ENCODE measurements at regions not wholly inside any gene's neighbourhood (a gene's known extent, or its start where the extent isn't known, plus 50 kb on each side); places are given as distances from the start of the nearest gene placed in this dataset.

GRCh38 chr18:73691624-73692023, 456.0 kb downstream of the FBXO15 start:
- no peak for DNase-seq (ENCODE audit: extremely low spot score)
- intact Hi-C loops (cut with DNase I): no loop called here
- Histone ChIP-seq H3K4me1 (peaks cover 0 to 8% (median 0%) of the 10 kb centered on the region in 4 donors), H3K4me3 (no peak overlapping the region), H3K27ac (replicated peaks in 1 of 4) (no peak overlapping the region), H3K27me3 (peaks cover 0 to 10% (median 0%) of the 10 kb centered on the region in 4 donors), H3K36me3 (no peaks in the 10 kb centered on the region), H3K9me3 (no peaks in the 10 kb centered on the region)
- TF ChIP-seq POLR2A (IDR thresholded peaks at IDR 0.05; ENCODE audit: low read depth) (no peak), EP300 (IDR thresholded peaks at IDR 0.05) (no peak), CTCF (IDR thresholded peaks at IDR 0.05) (no peak), POLR2AphosphoS5 (IDR thresholded peaks at IDR 0.05) (no peak)
- WGBS: 84% methylated on average over 7 of the region's 12 CpGs

- intact Hi-C loops (cut with DNase I): no loop called here
- no peaks in the 10 kb centered on the region for H3K9me3 ChIP-seq
- 45% methylated on average over 6 of the region's 6 CpGs for WGBS
- TF ChIP-seq EP300 (IDR thresholded peaks at IDR 0.05) (no peak), POLR2AphosphoS5 (IDR thresholded peaks at IDR 0.05) (no peak), POLR2A (IDR thresholded peaks at IDR 0.05; ENCODE audit: low read depth) (no peak), CTCF (IDR thresholded peaks at IDR 0.05) (no peak)
- peaks cover 0 to 10% (median 0%) of the 10 kb centered on the region in 4 donors for H3K27me3 ChIP-seq
- no peaks in the 10 kb centered on the region for H3K36me3 ChIP-seq
- H3K27ac ChIP-seq (replicated peaks in 1 of 4): no peak overlapping the region
- DNase-seq (ENCODE audit: extremely low spot score): no peak
- no peak overlapping the region for H3K4me3 ChIP-seq
- H3K4me1 ChIP-seq: peaks cover 0 to 8% (median 0%) of the 10 kb centered on the region in 4 donors
Observed at GRCh38 chr18:73691118-73691517, 456.5 kb downstream of the FBXO15 start.

GRCh38 chr18:73690222-73690621, 457.4 kb downstream of the FBXO15 start:
- intact Hi-C loops (cut with DNase I): no loop called here
- DNase-seq (ENCODE audit: extremely low spot score): no peak
- H3K4me3 ChIP-seq: no peak overlapping the region
- H3K36me3 ChIP-seq: no peaks in the 10 kb centered on the region
- peaks cover 0 to 8% (median 0%) of the 10 kb centered on the region in 4 donors for H3K4me1 ChIP-seq
- H3K9me3 ChIP-seq: no peaks in the 10 kb centered on the region
- H3K27me3 ChIP-seq: peaks cover 0 to 10% (median 0%) of the 10 kb centered on the region in 4 donors
- H3K27ac ChIP-seq (replicated peaks in 1 of 4): no peak overlapping the region
- no peak for TF ChIP-seq CTCF (IDR thresholded peaks at IDR 0.05)
- TF ChIP-seq EP300 (IDR thresholded peaks at IDR 0.05): no peak
- no peak for TF ChIP-seq POLR2A (IDR thresholded peaks at IDR 0.05; ENCODE audit: low read depth)
- no peak for TF ChIP-seq POLR2AphosphoS5 (IDR thresholded peaks at IDR 0.05)
- 57% methylated on average over 3 of the region's 3 CpGs for WGBS

GRCh38 chr18:73688851-73689711, 458.6 kb downstream of the FBXO15 start:
- Histone ChIP-seq H3K36me3 (no peaks in the 10 kb centered on the region), H3K4me3 (no peak overlapping the region), H3K4me1 (peaks cover 0 to 8% (median 0%) of the 10 kb centered on the region in 4 donors), H3K27ac (replicated peaks in 1 of 4) (no peak overlapping the region), H3K27me3 (peaks cover 0 to 10% (median 0%) of the 10 kb centered on the region in 4 donors), H3K9me3 (no peaks in the 10 kb centered on the region)
- intact Hi-C loops (cut with DNase I): no loop called here
- TF ChIP-seq POLR2AphosphoS5 (IDR thresholded peaks at IDR 0.05) (no peak), EP300 (IDR thresholded peaks at IDR 0.05) (no peak)
- WGBS: 22% methylated on average over 9 of the region's 9 CpGs
- no peak for DNase-seq (ENCODE audit: extremely low spot score)

- TF ChIP-seq POLR2A (IDR thresholded peaks at IDR 0.05; ENCODE audit: low read depth) (no peak), EP300 (IDR thresholded peaks at IDR 0.05) (no peak), CTCF (IDR thresholded peaks at IDR 0.05) (no peak)
- intact Hi-C loops (cut with DNase I): no loop called here
- 83% methylated on average over 4 of the region's 4 CpGs for WGBS
Observed at GRCh38 chr18:73688161-73688560, 459.5 kb downstream of the FBXO15 start.

More at GRCh38 chr18:73688161-73688560, 459.5 kb downstream of the FBXO15 start:
- Histone ChIP-seq H3K4me3 (no peak overlapping the region), H3K4me1 (peaks cover 0 to 8% (median 0%) of the 10 kb centered on the region in 4 donors), H3K27ac (replicated peaks in 1 of 4) (no peak overlapping the region), H3K9me3 (no peaks in the 10 kb centered on the region), H3K36me3 (no peaks in the 10 kb centered on the region), H3K27me3 (peaks cover 0 to 10% (median 0%) of the 10 kb centered on the region in 4 donors)
- DNase-seq (ENCODE audit: extremely low spot score): no peak
